ENCODE measurements at regions not wholly inside any gene's neighbourhood (a gene's known extent, or its start where the extent isn't known, plus 50 kb on each side); places are given as distances from the start of the nearest gene placed in this dataset.

DNA sequence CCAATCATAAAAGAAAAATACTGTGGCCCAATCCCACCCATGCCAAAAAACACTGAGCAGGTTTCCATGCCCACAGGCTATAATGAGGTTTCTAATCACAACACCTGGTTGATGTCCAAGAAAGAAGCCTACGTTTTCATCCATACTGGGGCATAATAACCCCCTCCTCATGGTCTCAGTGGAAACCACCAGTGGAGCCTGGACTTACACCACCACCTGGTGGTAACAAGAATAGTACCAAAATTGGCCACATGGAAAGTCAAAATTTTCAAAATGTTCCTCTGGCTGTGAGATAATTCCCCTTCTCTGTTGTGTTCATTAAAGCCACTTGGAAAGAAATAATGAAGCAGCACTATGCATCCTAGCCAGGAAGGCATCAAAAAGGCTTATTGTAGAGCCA, 687.3 kb upstream of the ST8SIA4 start:
- H2AFZ ChIP-seq (ENCODE audit: low read length), result no peak overlapping the region

DNA sequence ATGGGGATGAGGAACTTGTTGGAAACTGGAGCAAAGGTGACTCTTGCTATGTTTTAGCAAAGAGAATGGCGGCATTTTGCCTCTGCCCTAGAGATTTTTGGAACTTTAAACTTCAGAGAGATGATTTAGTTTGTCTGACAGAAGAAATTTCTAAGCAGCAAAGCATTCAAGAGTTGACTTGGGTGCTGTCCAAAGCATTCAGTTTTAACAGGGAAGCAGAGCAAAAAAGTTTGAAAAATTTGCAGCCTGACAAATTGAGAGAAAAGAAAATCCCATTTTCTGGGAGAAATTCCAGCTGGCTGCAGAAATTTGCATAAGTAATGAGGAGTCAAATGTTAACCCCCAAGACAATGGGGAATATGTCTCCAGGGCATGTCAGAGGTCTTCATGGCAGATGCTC, 682.3 kb upstream of the ST8SIA4 start:
- Histone ChIP-seq H4K20me1 (ENCODE audit: insufficient read depth, low read length) (no peaks in the 10 kb centered on the region), H3K4me3 (replicated peaks in 1 of 3; ENCODE audit: insufficient read depth in 1 of 3, low read depth in 2 of 3, low read length in 3 of 3) (no peak overlapping the region), H3K27me3 (ENCODE audit: control insufficient read depth in 1 of 2, insufficient read depth in 2 of 2, low read length in 2 of 2) (no peaks in the 10 kb centered on the region), H3K4me1 (ENCODE audit: insufficient read depth, low read length) (no peaks in the 10 kb centered on the region), H3K79me2 (ENCODE audit: insufficient read depth, low read length) (no peaks in the 10 kb centered on the region), H3K4me2 (ENCODE audit: low read depth, low read length) (no peak overlapping the region), H3K27ac (ENCODE audit: extremely low read length, insufficient read depth, low read length) (no peak overlapping the region), H3K9me3 (ENCODE audit: low read length) (no peaks in the 10 kb centered on the region), H3K36me3 (replicated peaks in 1 of 2; ENCODE audit: control insufficient read depth in 1 of 2, insufficient read depth in 2 of 2, low read length in 2 of 2) (no peaks in the 10 kb centered on the region), H2AFZ (ENCODE audit: low read length) (no peak overlapping the region), H3K9ac (ENCODE audit: insufficient read depth, low read depth, low read length) (no peak overlapping the region)
- no peak for TF ChIP-seq POLR2AphosphoS5 (IDR thresholded peaks at IDR 0.05; ENCODE audit: low read depth, low read length)
- TF ChIP-seq ZFP41 (CRISPR knock-in tag; IDR thresholded peaks at IDR 0.05; ENCODE audit: borderline replicate concordance), result no peak
- no peak for TF ChIP-seq ZNF44 (CRISPR knock-in tag; IDR thresholded peaks at IDR 0.05)
- no peak for TF ChIP-seq ZFX (CRISPR knock-in tag; IDR thresholded peaks at IDR 0.05; ENCODE audit: low read depth)
- no peak for TF ChIP-seq ATF7 (IDR thresholded peaks at IDR 0.05)
- TF ChIP-seq ATF7 (CRISPR knock-in tag; IDR thresholded peaks at IDR 0.05), result no peak
- TF ChIP-seq ZNF260 (CRISPR knock-in tag; IDR thresholded peaks at IDR 0.05; ENCODE audit: borderline replicate concordance, low read depth), result no peak
- TF ChIP-seq ZNF564 (CRISPR knock-in tag; IDR thresholded peaks at IDR 0.05), result no peak
- TF ChIP-seq, protein P1, sequence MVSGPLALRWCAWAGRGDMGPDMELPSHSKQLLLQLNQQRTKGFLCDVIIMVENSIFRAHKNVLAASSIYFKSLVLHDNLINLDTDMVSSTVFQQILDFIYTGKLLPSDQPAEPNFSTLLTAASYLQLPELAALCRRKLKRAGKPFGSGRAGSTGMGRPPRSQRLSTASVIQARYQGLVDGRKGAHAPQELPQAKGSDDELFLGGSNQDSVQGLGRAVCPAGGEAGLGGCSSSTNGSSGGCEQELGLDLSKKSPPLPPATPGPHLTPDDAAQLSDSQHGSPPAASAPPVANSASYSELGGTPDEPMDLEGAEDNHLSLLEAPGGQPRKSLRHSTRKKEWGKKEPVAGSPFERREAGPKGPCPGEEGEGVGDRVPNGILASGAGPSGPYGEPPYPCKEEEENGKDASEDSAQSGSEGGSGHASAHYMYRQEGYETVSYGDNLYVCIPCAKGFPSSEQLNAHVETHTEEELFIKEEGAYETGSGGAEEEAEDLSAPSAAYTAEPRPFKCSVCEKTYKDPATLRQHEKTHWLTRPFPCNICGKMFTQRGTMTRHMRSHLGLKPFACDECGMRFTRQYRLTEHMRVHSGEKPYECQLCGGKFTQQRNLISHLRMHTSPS (CRISPR knock-in tag; IDR thresholded peaks at IDR 0.05; ENCODE audit: low read depth), result no peak
- no peak for TF ChIP-seq ZNF180 (CRISPR knock-in tag; IDR thresholded peaks at IDR 0.05; ENCODE audit: borderline replicate concordance, low read depth)
- no peak for TF ChIP-seq KLF16 (CRISPR knock-in tag; IDR thresholded peaks at IDR 0.05)
- TF ChIP-seq SNRNP70 (IDR thresholded peaks at IDR 0.05; ENCODE audit: low read depth, low read length), result no peak
- no peak for TF ChIP-seq ZNF543 (CRISPR knock-in tag; IDR thresholded peaks at IDR 0.05)
- no TSS peak for BruUV-seq (replicated peaks)
- POLR2A ChIA-PET, result no interaction called here
- in situ Hi-C loops (cut with HindIII; ENCODE audit: extremely low pct_ligation_motif_present, low pct_unique_long_range_greater_than_20kb), result no loop called here
- no peak for FAIRE-seq
- 6% methylated on average over 1 of the region's 1 CpG for WGBS (ENCODE audit: low lambda C conversion rate)
- no peak for DNase-seq (ENCODE audit: low spot score)
- no peak for ATAC-seq
- CTCF ChIA-PET (ENCODE audit: low intra/inter-chr PET ratio, low total read pairs), result no interaction called here
- intact Hi-C loops (cut with micrococcal nuclease; ENCODE audit: unreplicated experiment), result no loop called here

More for the DNA sequence above, 687.3 kb upstream of the ST8SIA4 start:
- no peaks in the 10 kb centered on the region for H3K79me2 ChIP-seq (ENCODE audit: insufficient read depth, low read length)
- no peak overlapping the region for H3K4me2 ChIP-seq (ENCODE audit: low read depth, low read length)
- FAIRE-seq, result no peak
- 0% methylated on average over 1 of the region's 1 CpG for WGBS (ENCODE audit: low lambda C conversion rate)
- no peak overlapping the region for H3K4me3 ChIP-seq (replicated peaks in 1 of 3; ENCODE audit: insufficient read depth in 1 of 3, low read depth in 2 of 3, low read length in 3 of 3)
- peak; percentile 55; the same call in 2 of the 3 replicates for ATAC-seq
- in situ Hi-C loops (cut with HindIII; ENCODE audit: extremely low pct_ligation_motif_present, low pct_unique_long_range_greater_than_20kb), result no loop called here
- no peaks in the 10 kb centered on the region for H3K9me3 ChIP-seq (ENCODE audit: low read length)
- no peaks in the 10 kb centered on the region for H3K27me3 ChIP-seq (ENCODE audit: control insufficient read depth in 1 of 2, insufficient read depth in 2 of 2, low read length in 2 of 2)
- no peaks in the 10 kb centered on the region for H4K20me1 ChIP-seq (ENCODE audit: insufficient read depth, low read length)
- no peak overlapping the region for H3K27ac ChIP-seq (ENCODE audit: extremely low read length, insufficient read depth, low read length)
- TF ChIP-seq PRMT3 (CRISPR knock-in tag; IDR thresholded peaks at IDR 0.05; ENCODE audit: borderline replicate concordance, low read depth) (no peak), STAG1 (CRISPR knock-in tag; IDR thresholded peaks at IDR 0.05) (peak; percentile 55), KDM5A (IDR thresholded peaks at IDR 0.05; ENCODE audit: borderline replicate concordance, low read length) (no peak), ZNF431 (CRISPR knock-in tag; IDR thresholded peaks at IDR 0.05; ENCODE audit: borderline replicate concordance, low read depth) (no peak)
- TF ChIP-seq, protein P2, sequence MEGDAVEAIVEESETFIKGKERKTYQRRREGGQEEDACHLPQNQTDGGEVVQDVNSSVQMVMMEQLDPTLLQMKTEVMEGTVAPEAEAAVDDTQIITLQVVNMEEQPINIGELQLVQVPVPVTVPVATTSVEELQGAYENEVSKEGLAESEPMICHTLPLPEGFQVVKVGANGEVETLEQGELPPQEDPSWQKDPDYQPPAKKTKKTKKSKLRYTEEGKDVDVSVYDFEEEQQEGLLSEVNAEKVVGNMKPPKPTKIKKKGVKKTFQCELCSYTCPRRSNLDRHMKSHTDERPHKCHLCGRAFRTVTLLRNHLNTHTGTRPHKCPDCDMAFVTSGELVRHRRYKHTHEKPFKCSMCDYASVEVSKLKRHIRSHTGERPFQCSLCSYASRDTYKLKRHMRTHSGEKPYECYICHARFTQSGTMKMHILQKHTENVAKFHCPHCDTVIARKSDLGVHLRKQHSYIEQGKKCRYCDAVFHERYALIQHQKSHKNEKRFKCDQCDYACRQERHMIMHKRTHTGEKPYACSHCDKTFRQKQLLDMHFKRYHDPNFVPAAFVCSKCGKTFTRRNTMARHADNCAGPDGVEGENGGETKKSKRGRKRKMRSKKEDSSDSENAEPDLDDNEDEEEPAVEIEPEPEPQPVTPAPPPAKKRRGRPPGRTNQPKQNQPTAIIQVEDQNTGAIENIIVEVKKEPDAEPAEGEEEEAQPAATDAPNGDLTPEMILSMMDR (CRISPR knock-in tag; IDR thresholded peaks at IDR 0.05), result peak; percentile 34; the same call in 1 of the 2 replicates
- intact Hi-C loops (cut with micrococcal nuclease; ENCODE audit: unreplicated experiment), result no loop called here
- H3K4me1 ChIP-seq (ENCODE audit: insufficient read depth, low read length), result no peaks in the 10 kb centered on the region
- no peaks in the 10 kb centered on the region for H3K36me3 ChIP-seq (replicated peaks in 1 of 2; ENCODE audit: control insufficient read depth in 1 of 2, insufficient read depth in 2 of 2, low read length in 2 of 2)
- no peak for DNase-seq (ENCODE audit: low spot score)
- H3K9ac ChIP-seq (ENCODE audit: insufficient read depth, low read depth, low read length), result no peak overlapping the region
- POLR2A ChIA-PET, result no interaction called here
- BruUV-seq (replicated peaks), result no TSS peak
- CTCF ChIA-PET (ENCODE audit: low intra/inter-chr PET ratio, low total read pairs), result no interaction called here
